Activated naive CD8-positive, alpha-beta T cell treated with anti-CD3 and anti-CD28 coated beads, Interleukin-2, amount 50 U/mL, for 16 hours (primary cell): ENCODE measurements at regions not wholly inside any gene's neighbourhood (a gene's known extent, or its start where the extent isn't known, plus 50 kb on each side); places are given as distances from the start of the nearest gene placed in this dataset.

Source experiments
- DNase-seq: peaks from one replicate; pipeline ENCODE4 v3.0.0-alpha.2; 2020; ENCODE audit warnings: low read depth, low spot score

DNA sequence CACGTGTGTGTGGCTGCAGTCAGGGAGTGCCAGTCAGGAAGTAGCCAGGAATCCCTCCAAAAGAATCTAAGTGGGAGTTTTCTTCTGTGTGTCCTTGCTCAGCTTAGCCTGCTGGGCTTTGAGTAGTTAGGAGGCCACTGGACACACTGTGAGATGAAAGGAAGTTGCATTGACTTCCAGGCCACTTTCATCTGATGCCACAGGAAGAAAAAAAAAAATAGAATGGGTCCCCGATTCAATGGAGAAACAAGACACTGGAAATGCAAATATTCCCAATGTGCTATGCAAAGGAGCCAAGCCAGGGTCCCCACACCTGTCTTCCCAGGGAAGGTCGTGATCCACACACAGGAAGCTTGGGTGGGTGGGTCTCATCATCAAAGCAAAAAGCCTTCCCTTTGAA, 95.6 kb upstream of the E2F8 start:
- no peak for DNase-seq

DNA sequence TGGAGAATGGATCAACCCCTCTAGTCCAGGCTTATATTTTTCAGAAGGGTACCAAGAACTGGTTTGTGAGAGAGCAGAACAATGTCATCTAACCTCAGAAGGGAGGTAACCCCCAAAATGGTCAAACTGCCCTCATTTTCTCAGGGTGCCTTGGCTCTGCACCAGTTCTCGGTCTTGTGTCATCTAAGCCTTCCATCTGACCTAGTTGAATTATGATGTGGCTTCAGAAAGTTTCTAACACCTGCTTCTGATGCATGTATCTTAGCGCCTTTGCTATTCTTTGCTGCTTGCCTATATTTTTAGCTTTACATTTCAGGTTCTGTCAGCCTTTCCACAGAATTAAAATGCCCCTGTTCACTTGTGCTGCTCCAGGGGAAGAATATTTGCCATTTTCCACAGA, 91.7 kb upstream of the E2F8 start:
- DNase-seq, result no peak

DNA sequence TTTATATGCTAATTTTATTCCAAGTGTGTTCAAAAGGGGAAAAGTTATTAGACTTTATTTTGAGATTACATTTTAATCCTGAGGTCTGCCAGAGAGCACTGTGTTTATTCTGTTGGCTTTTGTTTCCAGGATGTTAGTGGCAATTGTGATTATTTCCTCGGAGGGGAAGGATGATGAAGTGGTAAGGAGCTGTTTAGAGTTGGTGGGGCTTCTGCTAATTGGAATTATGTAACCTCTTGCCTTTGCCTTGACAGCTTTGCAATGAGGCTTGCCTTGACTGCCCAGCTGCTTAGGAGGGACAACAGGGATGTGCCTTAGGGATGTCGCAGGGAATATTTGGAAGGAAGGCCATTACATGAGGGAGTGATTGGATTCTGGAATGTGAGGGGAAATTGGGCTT, 89.7 kb upstream of the E2F8 start:
- no peak for DNase-seq

DNA sequence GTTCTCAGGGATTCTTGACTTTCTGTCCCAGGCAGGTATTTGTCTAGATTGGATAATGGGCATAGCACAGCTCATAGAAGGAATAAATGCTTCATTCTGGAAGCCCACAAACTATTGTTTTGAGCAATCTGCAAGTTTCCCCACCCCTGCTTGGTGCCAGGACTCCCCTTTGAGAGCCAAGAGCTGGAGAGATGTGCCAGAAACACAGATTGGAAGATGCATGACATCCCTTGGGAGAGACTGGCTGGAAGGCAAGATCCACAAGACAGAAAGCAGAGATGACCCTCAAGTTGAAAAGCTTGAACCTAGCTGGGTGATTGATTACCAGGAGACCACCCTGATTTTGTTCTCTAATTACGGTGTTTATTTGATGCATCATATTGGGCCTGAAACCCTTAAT, 89.2 kb upstream of the E2F8 start:
- no peak for DNase-seq

DNA sequence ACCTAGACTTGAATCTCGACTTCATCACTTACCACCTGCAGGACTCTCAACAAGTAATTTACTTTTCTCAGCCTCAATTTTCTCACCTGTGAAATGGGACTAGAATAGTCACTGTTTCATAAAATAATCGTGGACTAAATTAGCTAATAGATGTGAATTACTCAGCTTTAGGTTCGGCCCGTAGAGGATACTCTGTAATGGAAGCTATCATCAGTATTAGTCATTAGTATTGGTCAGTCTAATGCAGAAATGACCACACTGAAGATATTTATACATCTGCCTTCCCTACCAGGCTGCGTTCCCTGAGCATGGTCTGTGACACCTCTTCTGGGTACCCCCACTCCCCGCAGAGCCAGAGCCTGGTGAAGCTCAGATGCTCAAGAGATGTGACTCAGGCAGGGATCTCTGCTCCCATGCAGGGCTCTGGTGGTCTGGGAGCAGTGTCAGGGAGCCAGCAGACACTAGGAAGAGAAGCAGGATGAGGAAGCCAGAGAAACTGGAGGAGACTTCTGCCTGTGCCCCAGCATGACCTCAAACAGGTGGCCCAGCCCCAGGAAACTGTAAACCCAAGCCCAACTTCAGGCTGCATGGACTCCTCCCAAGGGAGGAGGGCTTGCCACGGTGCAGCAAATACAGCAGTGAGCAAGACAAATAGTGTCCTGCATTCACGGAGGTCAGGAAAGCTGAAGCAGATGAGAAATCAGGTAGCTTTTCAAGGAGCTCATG, 88.0 kb upstream of the E2F8 start:
- no peak for DNase-seq

DNA sequence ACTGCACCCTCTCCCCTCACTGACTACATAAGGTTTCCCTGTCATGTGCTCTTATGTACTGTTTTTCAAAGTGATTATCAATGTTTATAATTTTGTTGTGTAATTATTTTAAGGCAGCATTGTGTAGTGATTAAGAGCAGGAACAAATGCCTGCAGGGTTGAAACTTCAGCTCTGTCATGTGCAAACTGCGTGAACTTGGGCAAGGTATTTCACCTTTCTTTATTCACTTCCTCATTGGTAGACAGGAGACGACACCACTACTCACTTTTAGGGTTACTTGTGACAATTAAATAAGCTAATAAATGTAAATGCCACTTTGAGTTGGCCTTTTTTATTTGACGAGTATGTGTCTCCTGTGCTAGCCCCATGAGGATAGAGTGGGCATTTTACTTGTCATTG, 86.5 kb upstream of the E2F8 start:
- no peak for DNase-seq

DNA sequence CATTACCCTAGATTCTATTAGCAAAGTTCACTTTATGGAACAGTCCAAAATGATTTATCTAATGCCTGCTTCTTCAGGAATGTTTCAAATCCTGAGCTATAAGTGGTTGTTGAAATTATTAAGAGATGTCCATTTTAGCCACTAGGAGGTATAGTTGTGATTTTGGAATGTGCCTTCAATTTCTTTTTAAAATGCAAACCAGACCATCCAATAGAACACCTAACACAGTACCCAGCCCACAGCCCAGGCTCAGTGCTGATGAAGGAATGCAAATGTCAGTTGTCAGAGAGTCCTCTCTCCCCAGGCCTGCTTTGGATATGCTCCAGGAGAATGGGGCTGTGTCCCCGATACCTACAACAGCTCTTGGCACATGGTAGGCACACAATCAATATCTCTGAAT, 85.8 kb upstream of the E2F8 start:
- DNase-seq, result no peak

DNA sequence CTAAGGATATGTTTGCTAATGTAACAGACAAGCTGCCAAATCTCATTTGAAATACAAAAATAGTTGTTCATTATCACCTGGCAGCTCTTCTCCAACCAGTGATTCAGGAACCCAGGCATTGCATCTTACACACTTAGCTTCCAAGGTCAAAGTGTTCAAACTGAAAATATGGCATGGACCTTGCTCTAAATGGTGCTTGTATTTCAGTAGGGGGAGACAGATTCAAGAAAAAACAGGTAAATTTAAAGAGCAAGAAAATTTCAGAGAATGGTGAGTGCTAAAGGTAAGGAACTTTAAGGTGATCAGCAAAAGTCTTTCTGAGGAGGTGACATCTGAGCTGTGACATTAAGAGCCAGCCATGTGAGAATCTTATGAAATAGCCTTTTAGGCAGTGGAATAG, 82.8 kb upstream of the E2F8 start:
- DNase-seq, result no peak

DNA sequence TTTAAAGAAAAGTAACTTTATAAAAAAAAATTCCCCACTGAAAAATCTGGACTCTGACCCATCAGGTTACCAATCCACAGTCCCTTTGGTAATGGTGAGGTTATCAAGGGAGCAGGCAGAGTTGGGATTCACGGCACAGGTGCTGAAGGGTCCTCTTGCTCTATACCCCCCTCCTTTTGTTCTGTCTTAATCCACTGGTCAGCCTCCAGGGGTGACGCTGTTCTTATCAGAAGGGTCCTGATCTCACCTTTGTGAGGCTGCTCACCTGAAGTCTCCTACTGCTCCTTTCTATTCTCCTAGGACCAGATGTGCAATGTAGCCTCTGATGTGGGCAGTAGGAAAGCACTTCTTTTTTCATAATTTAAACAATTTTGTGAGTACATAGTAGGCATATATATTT, 80.6 kb upstream of the E2F8 start:
- no peak for DNase-seq

DNA sequence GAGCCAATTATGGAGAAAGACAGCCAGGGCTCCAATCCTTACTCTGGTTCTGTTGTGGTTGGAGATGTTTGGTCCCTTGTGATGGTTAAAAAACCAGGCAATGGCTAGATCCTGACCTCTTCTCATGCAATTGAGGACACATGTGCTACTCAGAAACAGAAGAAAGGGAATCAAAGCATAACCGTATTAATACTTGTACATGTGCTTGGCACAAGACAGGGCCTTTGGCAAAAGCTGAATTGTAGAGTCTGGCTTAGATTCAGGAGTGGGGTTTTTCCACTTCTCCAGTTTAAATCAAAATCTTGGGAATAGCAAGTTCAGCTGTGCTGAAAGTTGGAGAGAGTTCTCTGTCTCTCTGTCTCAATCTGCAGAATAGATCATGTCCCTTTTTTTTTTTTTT, 80.1 kb upstream of the E2F8 start:
- no peak for DNase-seq

DNA sequence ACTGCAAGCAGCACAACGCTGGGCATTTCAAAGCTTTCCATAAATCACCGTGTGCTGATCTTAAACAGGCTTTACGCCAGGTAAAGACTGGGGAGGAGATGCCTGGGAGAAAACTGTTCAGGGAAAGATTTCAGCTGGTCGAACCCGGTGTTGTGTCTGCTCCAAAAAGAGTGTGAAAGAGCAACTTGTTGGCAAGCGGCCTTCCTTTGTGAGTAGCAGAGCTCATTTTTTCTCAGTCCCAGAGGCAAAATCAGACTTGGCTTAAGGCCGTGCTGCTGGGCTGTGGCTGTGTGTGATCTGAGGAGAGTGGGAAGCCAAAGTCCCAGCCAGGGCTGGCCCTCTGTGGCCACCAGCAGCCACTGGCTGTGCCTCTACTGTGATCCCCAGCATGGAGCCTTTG, 75.7 kb upstream of the E2F8 start:
- no peak for DNase-seq

DNA sequence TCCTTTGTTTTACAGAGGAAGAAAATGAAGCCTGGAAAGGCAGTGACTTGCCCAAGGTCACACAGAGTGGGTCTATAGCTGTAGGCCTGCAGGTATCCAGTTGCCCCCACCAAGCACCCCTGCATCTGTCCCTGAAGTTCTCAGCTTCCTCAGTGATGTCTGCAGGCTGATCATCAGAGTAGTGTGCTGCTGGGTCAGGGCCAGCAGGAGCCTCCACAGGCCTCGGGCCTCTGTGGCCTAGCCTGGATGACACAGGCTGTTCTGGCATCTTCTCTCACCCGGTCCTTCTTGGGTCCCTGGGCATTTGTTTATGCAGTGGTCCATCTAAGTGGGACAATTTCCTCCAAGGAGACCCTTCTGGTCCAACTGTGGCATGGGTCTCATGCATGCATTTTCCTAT, 74.8 kb upstream of the E2F8 start:
- no peak for DNase-seq

DNA sequence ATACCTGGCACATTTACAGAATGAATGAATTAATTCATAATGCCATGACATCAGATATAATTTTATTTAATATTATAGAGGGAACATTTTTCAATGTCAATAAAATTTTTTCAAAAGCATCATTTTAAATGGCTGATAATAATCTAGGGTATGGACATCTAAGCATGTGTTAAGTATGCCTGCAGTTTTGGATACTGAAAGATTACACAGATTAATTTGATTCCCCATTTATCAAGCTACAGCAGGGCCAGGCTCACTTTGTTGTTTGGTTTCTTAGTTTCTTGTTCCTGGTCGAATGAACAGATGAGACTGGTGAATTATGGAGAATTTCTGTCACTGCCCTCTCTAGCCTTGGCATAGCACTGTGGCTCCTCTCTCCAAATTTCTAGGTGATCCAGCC, 72.4 kb upstream of the E2F8 start:
- no peak for DNase-seq

DNA sequence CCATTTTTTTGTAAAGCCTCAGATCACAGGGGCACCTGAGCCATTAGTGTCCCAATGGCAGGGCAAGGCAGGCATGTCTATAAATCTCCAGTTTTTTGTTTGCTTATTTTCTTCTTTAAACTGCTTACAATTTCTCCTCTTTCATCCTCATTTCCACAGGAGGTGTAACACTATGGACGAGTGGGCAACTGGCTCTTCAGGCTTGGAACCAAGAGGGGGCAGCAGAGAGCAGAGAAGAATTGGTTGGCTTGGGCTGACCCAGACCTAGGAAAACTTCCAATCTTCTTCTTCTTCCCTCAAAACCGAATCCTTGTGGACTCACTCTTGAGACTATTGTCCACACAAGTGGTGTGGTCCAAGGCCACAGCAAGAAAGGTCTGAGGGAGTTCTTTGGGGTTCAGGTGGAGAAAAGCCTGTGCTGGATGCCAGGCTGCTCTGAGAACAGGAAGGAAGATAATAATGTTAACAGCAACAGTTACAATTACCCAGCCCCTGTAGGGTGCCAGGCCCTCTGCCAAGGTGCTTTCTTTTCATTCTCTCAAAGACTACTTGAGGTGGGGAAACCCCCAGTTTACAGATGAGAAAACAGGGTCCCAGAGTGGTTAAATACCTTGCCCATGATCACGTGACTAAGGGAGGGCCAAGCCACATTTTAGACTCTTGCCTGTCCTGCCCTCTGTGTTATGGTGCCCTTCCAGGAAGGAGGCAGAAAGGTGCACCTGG, 70.7 kb upstream of the E2F8 start:
- DNase-seq, result no peak

DNA sequence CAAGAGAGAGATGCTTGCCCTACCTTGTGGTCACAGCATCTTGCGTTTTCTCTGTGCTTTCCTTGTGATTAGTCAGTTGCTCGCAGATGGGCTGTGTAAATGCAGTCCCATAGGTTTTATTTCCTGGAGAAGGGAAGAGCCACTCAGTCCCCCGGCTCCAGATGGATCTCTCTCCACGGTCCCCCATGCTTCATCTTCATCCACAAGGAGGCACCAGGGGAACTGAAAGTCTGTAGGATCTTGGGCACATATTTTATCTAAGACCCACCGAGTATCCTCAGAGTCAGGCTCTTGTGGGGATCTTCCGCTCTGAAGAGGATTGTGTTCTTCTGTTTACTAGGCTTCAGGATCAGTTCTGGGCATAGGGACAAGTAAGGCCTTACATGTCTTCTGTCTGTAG, 66.8 kb upstream of the E2F8 start:
- DNase-seq, result no peak

DNA sequence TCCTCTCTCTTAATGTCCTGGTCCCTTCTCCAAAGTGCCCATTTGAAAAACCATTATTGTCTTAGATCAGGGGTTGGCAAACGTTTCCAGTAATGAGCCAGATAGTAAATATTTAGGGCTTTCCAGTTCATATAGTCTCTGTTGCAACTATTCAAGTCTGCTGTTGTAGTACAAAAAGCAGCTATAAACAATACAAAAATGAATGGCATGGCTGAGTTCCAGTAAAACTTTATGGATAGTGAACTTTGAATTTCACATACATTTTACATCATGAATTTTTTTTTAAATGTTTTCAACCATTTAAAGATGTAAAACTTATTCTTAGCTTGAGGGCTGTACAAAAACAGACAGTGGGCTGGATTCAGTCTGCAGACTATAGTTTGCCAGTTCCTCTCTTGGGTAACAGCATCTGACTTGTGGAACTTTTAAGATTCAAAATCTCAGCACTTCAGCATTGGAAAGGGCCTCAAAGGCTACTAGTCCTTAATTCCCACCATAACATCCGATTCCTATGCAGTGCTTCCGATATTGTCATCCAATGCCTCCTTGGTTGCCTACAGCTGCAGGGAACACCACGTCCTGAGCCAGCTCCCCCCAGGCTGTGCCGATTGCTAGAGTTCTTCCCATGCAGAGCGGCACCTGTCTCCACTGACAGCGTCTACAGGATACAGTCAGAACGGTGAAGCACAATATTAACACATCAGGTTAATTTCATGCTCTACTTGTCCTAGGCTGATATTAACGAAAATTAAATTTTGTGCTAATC, 65.6 kb upstream of the E2F8 start:
- DNase-seq, result no peak

DNA sequence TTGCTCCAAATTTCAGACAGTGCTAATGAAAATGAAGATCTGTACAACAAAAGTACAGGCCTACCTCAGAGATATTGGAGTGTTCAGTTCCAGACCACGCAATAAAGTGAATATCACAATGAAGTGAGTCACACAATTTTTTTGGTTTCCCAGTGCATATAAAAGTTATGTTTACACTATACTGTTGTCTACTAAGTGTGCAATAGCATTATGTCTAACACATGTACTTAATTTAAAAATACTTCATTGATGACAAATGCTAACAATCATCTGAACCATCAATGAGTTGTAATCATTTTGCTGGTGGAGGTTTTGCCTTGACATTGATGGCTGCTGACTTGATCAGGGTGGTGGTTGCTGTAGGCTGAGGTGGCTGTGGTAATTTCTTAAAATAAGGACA, 60.6 kb upstream of the E2F8 start:
- DNase-seq, result no peak

DNA sequence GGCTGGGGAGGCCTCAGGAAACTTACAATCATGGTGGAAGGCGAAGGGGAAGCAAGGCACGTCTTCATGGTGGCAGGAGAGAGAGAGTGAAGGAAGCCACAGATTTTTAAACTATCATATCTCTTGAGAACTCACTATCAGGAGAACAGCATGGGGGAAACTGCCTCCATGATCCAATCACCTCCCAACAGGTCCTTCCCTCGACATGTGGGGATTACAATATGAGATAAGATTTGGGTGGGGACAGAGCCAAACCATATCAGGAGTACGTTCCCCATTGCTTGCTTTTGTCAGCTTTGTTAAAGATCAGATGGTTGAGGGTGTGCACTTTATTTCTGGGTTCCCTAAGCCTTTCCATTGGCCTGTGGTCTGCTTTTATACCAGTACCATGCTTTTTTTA, 53.7 kb upstream of the E2F8 start:
- DNase-seq, result no peak

DNA sequence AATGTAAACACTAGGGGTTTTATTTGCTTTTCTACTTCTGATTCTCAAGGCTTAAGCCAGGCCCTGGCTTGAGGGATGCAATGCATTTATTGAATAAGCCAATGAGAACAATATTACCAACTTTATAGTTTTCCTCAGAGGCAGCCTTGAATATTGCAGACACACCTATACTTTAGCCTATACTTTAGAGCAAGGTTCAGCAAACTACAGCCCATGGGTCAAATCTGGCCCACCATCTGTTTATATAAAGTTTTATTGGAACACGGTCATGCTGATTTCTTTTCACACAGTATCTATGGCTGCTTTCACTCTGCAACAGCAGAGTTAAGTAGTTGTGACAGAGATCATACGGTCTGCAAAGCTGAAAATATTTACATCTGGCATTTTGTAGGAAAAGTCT, 50.3 kb upstream of the E2F8 start:
- DNase-seq, result no peak
